GM23338 (cell line): ENCODE measurements at regions not wholly inside any gene's neighbourhood (a gene's known extent, or its start where the extent isn't known, plus 50 kb on each side); places are given as distances from the start of the nearest gene placed in this dataset.

ENCODE experiments used
- ATAC-seq: fragments of 200-7000 bp; cut with Tn5 transposase; 3 replicates; pipeline ENCODE4 v1.9.1; 2020
- DNase-seq: peaks from one replicate; pipeline ENCODE4 v3.0.0-alpha.2; 2015; ENCODE audit warnings: low spot score
- H2AFZ ChIP-seq: fragments of 200-600 bp; sonication (generic); 2 replicates; pipeline ENCODE4 v1.8.0; 2016; ENCODE audit warnings: antibody characterized with exemption, mild to moderate bottlenecking, moderate library complexity
- H3F3A ChIP-seq: fragments of 200-600 bp; sonication (generic); replicated peaks from 2 replicates; pipeline ENCODE4 v1.8.0; 2017; ENCODE audit warnings: antibody characterized with exemption, mixed run types, low read depth
- H3K27ac ChIP-seq: fragments of 200-600 bp; sonication (generic); 2 replicates; pipeline ENCODE4 v1.6.1; 2016; ENCODE audit warnings: low read depth
- H3K27me3 ChIP-seq: fragments of 200-600 bp; sonication (generic); 2 replicates; pipeline ENCODE4 v1.8.0; 2016; ENCODE audit warnings: mild to moderate bottlenecking, mixed run types, moderate library complexity; ENCODE audit not compliant: insufficient read depth
- H3K36me3 ChIP-seq: fragments of 200-600 bp; sonication (generic); 2 replicates; pipeline ENCODE4 v1.8.0; 2016; ENCODE audit warnings: mild to moderate bottlenecking; ENCODE audit not compliant: insufficient read depth
- H3K4me1 ChIP-seq: fragments of 200-600 bp; sonication (generic); 2 replicates; pipeline ENCODE4 v1.8.0; 2016; ENCODE audit warnings: mild to moderate bottlenecking, moderate library complexity; ENCODE audit not compliant: insufficient read depth
- H3K4me2 ChIP-seq: fragments of 200-600 bp; sonication (generic); 2 replicates; pipeline ENCODE4 v1.7.1; 2017; ENCODE audit warnings: mixed run types
- H3K4me3 ChIP-seq: fragments of 200-600 bp; sonication (generic); 2 replicates; pipeline ENCODE4 v1.6.1; 2016; ENCODE audit warnings: mixed run types
- H3K79me2 ChIP-seq: fragments of 200-600 bp; sonication (generic); replicated peaks from 2 replicates; pipeline ENCODE4 v1.8.0; 2017; ENCODE audit warnings: mild to moderate bottlenecking; ENCODE audit not compliant: insufficient read depth
- H3K9me2 ChIP-seq: fragments of 200-600 bp; sonication (generic); 2 replicates; pipeline ENCODE4 v1.8.0; 2017; ENCODE audit not compliant: insufficient read depth
- H4K20me1 ChIP-seq: fragments of 200-600 bp; sonication (generic); replicated peaks from 2 replicates; pipeline ENCODE4 v1.8.0; 2017; ENCODE audit warnings: mild to moderate bottlenecking; ENCODE audit not compliant: insufficient read depth
- H3K27ac Mint-ChIP-seq: 2 replicates; pipeline ENCODE4 v1.8.0; 2020; ENCODE audit warnings: inconsistent platforms, mild to moderate bottlenecking, moderate library complexity, mixed read lengths
- H3K27me3 Mint-ChIP-seq: 3 replicates; pipeline ENCODE4 v1.8.0; 2022; ENCODE audit warnings: low read depth, mild to moderate bottlenecking, moderate library complexity, mixed read lengths, inconsistent platforms; ENCODE audit not compliant: insufficient read depth, poor library complexity
- H3K36me3 Mint-ChIP-seq: 3 replicates; pipeline ENCODE4 v1.8.0; 2021; ENCODE audit warnings: low read depth, mild to moderate bottlenecking, inconsistent platforms, moderate library complexity, mixed read lengths
- H3K4me1 Mint-ChIP-seq: 3 replicates; pipeline ENCODE4 v1.8.0; 2020; ENCODE audit warnings: mild to moderate bottlenecking, inconsistent platforms, mixed read lengths
- H3K4me3 Mint-ChIP-seq: 3 replicates; pipeline ENCODE4 v1.8.0; 2021; ENCODE audit warnings: moderate library complexity, mild to moderate bottlenecking, inconsistent platforms, mixed read lengths
- H3K9me3 Mint-ChIP-seq: 3 replicates; pipeline ENCODE4 v1.8.0; 2020; ENCODE audit warnings: moderate library complexity, mild to moderate bottlenecking, inconsistent platforms, mixed read lengths
- CREB1 ChIP-seq: fragments of 250-450 bp; sonication (Bioruptor Pico); IDR thresholded peaks from 2 replicates; pipeline ENCODE4 v1.5.0; 2020; ENCODE audit warnings: low read depth, mild to moderate bottlenecking, moderate library complexity
- CTCF ChIP-seq, 2 experiments: fragments of 200-600 bp in 1 of 2; sonication (generic) in 1 of 2; conservative IDR thresholded peaks; 2 replicates each; pipeline versions ENCODE4 v1.5.1 to v1.6.1; 2016 to 2017; ENCODE audit warnings: antibody characterized with exemption in 2 of 2, low read depth in 2 of 2, mild to moderate bottlenecking in 2 of 2, moderate library complexity in 1 of 2
- ETS1 ChIP-seq: IDR thresholded peaks from 2 replicates; pipeline ENCODE4 v1.6.1; 2016; ENCODE audit warnings: antibody characterized with exemption
- EZH2 ChIP-seq: fragments of 200-600 bp; sonication (generic); IDR thresholded peaks from one replicate; pipeline ENCODE4 v1.8.0; 2017; ENCODE audit warnings: antibody characterized with exemption, mild to moderate bottlenecking, low read depth; ENCODE audit not compliant: unreplicated experiment
- EZH2phosphoT487 ChIP-seq: fragments of 200-600 bp; sonication (generic); IDR thresholded peaks from one replicate; pipeline ENCODE4 v1.8.1; 2018; ENCODE audit warnings: antibody characterized with exemption; ENCODE audit not compliant: unreplicated experiment
- JUNB ChIP-seq: IDR thresholded peaks from one replicate; pipeline ENCODE4 v1.6.1; 2016; ENCODE audit warnings: antibody characterized with exemption; ENCODE audit not compliant: unreplicated experiment
- NANOG ChIP-seq: IDR thresholded peaks from 2 replicates; pipeline ENCODE4 v1.6.1; 2016; ENCODE audit warnings: antibody characterized with exemption, borderline replicate concordance
- POLR2AphosphoS5 ChIP-seq: IDR thresholded peaks from 2 replicates; pipeline ENCODE4 v1.6.1; 2016; ENCODE audit warnings: antibody characterized with exemption, low read depth
- REST ChIP-seq: IDR thresholded peaks from one replicate; pipeline ENCODE4 v1.6.1; 2018; ENCODE audit warnings: antibody characterized with exemption; ENCODE audit not compliant: unreplicated experiment
- STAT1 ChIP-seq: IDR thresholded peaks from one replicate; pipeline ENCODE4 v1.6.1; 2016; ENCODE audit warnings: antibody characterized with exemption; ENCODE audit not compliant: unreplicated experiment
- ZNF114 ChIP-seq: fragments of 250-450 bp; sonication (Bioruptor Pico); IDR thresholded peaks from 2 replicates; pipeline ENCODE4 v1.5.0; 2020; ENCODE audit warnings: mild to moderate bottlenecking, moderate library complexity
- ZNF331 ChIP-seq: fragments of 250-450 bp; sonication (Bioruptor Pico); IDR thresholded peaks from 2 replicates; pipeline ENCODE4 v1.5.0; 2020; ENCODE audit warnings: low read depth, mild to moderate bottlenecking, moderate library complexity
- ZNF462 ChIP-seq: fragments of 250-450 bp; sonication (Bioruptor Pico); IDR thresholded peaks from 2 replicates; pipeline ENCODE4 v1.5.0; 2020; ENCODE audit warnings: mild to moderate bottlenecking, moderate library complexity

GRCh38 chr15:38746211-38746610, 181.6 kb upstream of the RASGRP1 start:
- Histone ChIP-seq H4K20me1 (no peaks in the 10 kb centered on the region), H2AFZ (no peak overlapping the region), H3K36me3 (no peaks in the 10 kb centered on the region), H3K9me2 (peaks cover 20% of the 10 kb centered on the region), H3K27me3 (no peaks in the 10 kb centered on the region), H3K27ac (no peak overlapping the region), H3K4me2 (no peak overlapping the region), H3K4me1 (no peaks in the 10 kb centered on the region), H3F3A (no peaks in the 10 kb centered on the region), H3K4me3 (no peak overlapping the region), H3K79me2 (no peaks in the 10 kb centered on the region)
- H3K4me3 Mint-ChIP-seq, result no peak overlapping the region
- no peak for TF ChIP-seq ZNF114 (CRISPR knock-in tag)
- TF ChIP-seq EZH2phosphoT487, result no peak
- TF ChIP-seq REST, result no peak
- TF ChIP-seq POLR2AphosphoS5, result no peak
- no peak for TF ChIP-seq STAT1
- no peak for TF ChIP-seq ZNF462 (CRISPR knock-in tag)
- no peak for TF ChIP-seq JUNB
- TF ChIP-seq ETS1, result no peak
- no peak for TF ChIP-seq CREB1 (CRISPR knock-in tag)
- TF ChIP-seq ZNF331 (CRISPR knock-in tag), result no peak
- TF ChIP-seq CTCF (conservative IDR thresholded peaks at IDR 0.05; ENCODE audit: low read depth in 2 of 2), result no peak
- TF ChIP-seq EZH2, result no peak
- no peak for TF ChIP-seq NANOG
- no peak for ATAC-seq
- no peaks in the 10 kb centered on the region for H3K36me3 Mint-ChIP-seq
- no peaks in the 10 kb centered on the region for H3K4me1 Mint-ChIP-seq
- DNase-seq, result no peak
- no peaks in the 10 kb centered on the region for H3K27me3 Mint-ChIP-seq
- H3K9me3 Mint-ChIP-seq, result no peaks in the 10 kb centered on the region
- H3K27ac Mint-ChIP-seq, result no peak overlapping the region
